K562 (cell line): ENCODE measurements at regions not wholly inside any gene's neighbourhood (a gene's known extent, or its start where the extent isn't known, plus 50 kb on each side); places are given as distances from the start of the nearest gene placed in this dataset.

Experiments
- ATAC-seq: fragments of 200-7000 bp; cut with Tn5 transposase; 3 replicates; pipeline ENCODE4 v1.9.1; 2020; ENCODE audit warnings: moderate library complexity
- BruUV-seq: library from RNA; stranded (reverse); fragments of 400-500 nt; replicated peaks from 2 replicates; lab custom pipeline; 2021; lab: Mats Ljungman, UMichigan
- CTCF ChIA-PET: fragments of 300-600 bp; formaldehyde crosslinking; extraction: SDS; loops from one replicate; lab custom pipeline; 2021; ENCODE audit warnings: low intra/inter-chr PET ratio; lab: Yijun Ruan, JAX
- POLR2A ChIA-PET: fragments of 300-600, 350-650 bp; sonication (Branson Sonifier 250); formaldehyde crosslinking; extraction: SDS; loops from one replicate; lab custom pipeline; 2021; ENCODE audit warnings: antibody characterized with exemption, inconsistent platforms; lab: Yijun Ruan, JAX
- DNase-seq, 4 experiments: peaks; one replicate each; pipeline versions ENCODE4 v3.0.0 to v3.0.0-alpha.2; 2011 to 2018; ENCODE audit warnings: low spot score in 3 of 4, mixed read lengths in 3 of 4; ENCODE audit errors: extremely low read depth in 1 of 4
- FAIRE-seq: peaks from 2 replicates; lab custom pipeline; 2011; peaks lifted over from hg19 to GRCh38; lab: Jason Lieb, UNC
- H2AFZ ChIP-seq: 2 replicates; pipeline ENCODE4 v1.6.0; 2011; ENCODE audit warnings: low read depth, low read length, control low read depth, inconsistent platforms
- H3K27ac ChIP-seq: fragments of 200-600 bp; 3 replicates; pipeline ENCODE4 v1.8.0; 2011; ENCODE audit warnings: low read depth, mild to moderate bottlenecking, control low read depth, inconsistent platforms, low read length, moderate library complexity, mixed read lengths; ENCODE audit errors: extremely low read depth
- H3K27me3 ChIP-seq, 2 experiments: fragments of 300-600 bp in 1 of 2; 2 replicates in 1 of 2; 3 replicates in 1 of 2; pipeline versions ENCODE4 v1.6.0 to v1.8.0; 2011; ENCODE audit warnings: inconsistent platforms in 2 of 2, low read length in 2 of 2, mild to moderate bottlenecking in 1 of 2, mixed read lengths in 1 of 2, moderate library complexity in 1 of 2; ENCODE audit not compliant: control insufficient read depth in 2 of 2, insufficient read depth in 2 of 2
- H3K36me3 ChIP-seq: fragments of 300-600 bp; 3 replicates; pipeline ENCODE4 v1.8.0; 2011; ENCODE audit warnings: mild to moderate bottlenecking, low read length, inconsistent platforms; ENCODE audit not compliant: control insufficient read depth, insufficient read depth
- H3K4me1 ChIP-seq, 2 experiments: fragments of 200-600 bp in 1 of 2; replicated peaks in 1 of 2; 2 replicates in 1 of 2; 3 replicates in 1 of 2; pipeline versions ENCODE4 v1.5.1 to v1.8.0; 2011; ENCODE audit warnings: inconsistent platforms in 2 of 2, low read length in 2 of 2, mild to moderate bottlenecking in 1 of 2, mixed read lengths in 1 of 2, moderate library complexity in 1 of 2; ENCODE audit not compliant: control insufficient read depth in 2 of 2, insufficient read depth in 2 of 2
- H3K4me2 ChIP-seq: 2 replicates; pipeline ENCODE4 v1.6.1; 2011; ENCODE audit warnings: low read length, control low read depth, inconsistent platforms, mixed read lengths; ENCODE audit not compliant: insufficient read depth
- H3K4me3 ChIP-seq: fragments of 200-600 bp; sonication (generic), shearing (Covaris generic); 2 replicates; pipeline ENCODE4 v1.5.1; 2016; ENCODE audit warnings: control low read depth, inconsistent platforms
- H3K79me2 ChIP-seq: fragments of 200-600 bp; 3 replicates; pipeline ENCODE4 v1.8.0; 2011; ENCODE audit warnings: low read length, inconsistent platforms; ENCODE audit not compliant: control insufficient read depth, insufficient read depth
- H3K9ac ChIP-seq, 2 experiments: 2 replicates each; pipeline versions ENCODE4 v1.6.0 to v1.6.1; 2011; ENCODE audit warnings: low read depth in 2 of 2, low read length in 2 of 2, control low read depth in 1 of 2, inconsistent platforms in 1 of 2, mild to moderate bottlenecking in 1 of 2, mixed read lengths in 1 of 2; ENCODE audit not compliant: insufficient read depth in 1 of 2
- H3K9me1 ChIP-seq: one replicate; pipeline ENCODE4 v1.6.0; 2011; ENCODE audit warnings: inconsistent platforms, mild to moderate bottlenecking, low read length, moderate library complexity; ENCODE audit not compliant: control insufficient read depth, insufficient read depth
- H3K9me3 ChIP-seq: replicated peaks from 2 replicates; pipeline ENCODE4 v1.5.1; 2011; ENCODE audit warnings: low read depth, low read length, inconsistent platforms; ENCODE audit not compliant: control insufficient read depth, insufficient read depth
- H4K20me1 ChIP-seq: replicated peaks from 2 replicates; pipeline ENCODE4 v1.6.1; 2011; ENCODE audit warnings: low read length, inconsistent platforms, mixed read lengths; ENCODE audit not compliant: control insufficient read depth, insufficient read depth
- ADNP ChIP-seq: fragments of 200-800 bp; sonication (Bioruptor generic); IDR thresholded peaks from 2 replicates; pipeline ENCODE4 v1.6.1; 2016; ENCODE audit warnings: missing genetic modification characterization, missing compliant biosample characterization
- CSDE1 ChIP-seq, 2 experiments: fragments of 450-650 bp; IDR thresholded peaks; 2 replicates each; pipeline ENCODE4 v1.6.1; 2016; ENCODE audit warnings: mild to moderate bottlenecking in 1 of 2
- DDX20 ChIP-seq: fragments of 450-650 bp; IDR thresholded peaks from 2 replicates; pipeline ENCODE4 v1.6.1; 2016; ENCODE audit warnings: missing genetic modification characterization, low read depth, mild to moderate bottlenecking, missing compliant biosample characterization, moderate library complexity
- DNMT1 ChIP-seq: fragments of 450-650 bp; IDR thresholded peaks from 2 replicates; pipeline ENCODE4 v1.6.1; 2016; ENCODE audit warnings: antibody characterized with exemption, mild to moderate bottlenecking
- HMG20A ChIP-seq: fragments of 450-650 bp; formaldehyde crosslinking; conservative IDR thresholded peaks from 2 replicates; pipeline ENCODE4 v1.4.0; 2020; ENCODE audit warnings: mild to moderate bottlenecking, mixed read lengths
- HNRNPLL ChIP-seq: fragments of 200-400 bp; formaldehyde crosslinking; IDR thresholded peaks from 2 replicates; pipeline ENCODE4 v1.6.1; 2017; ENCODE audit warnings: low read length, low read depth, mild to moderate bottlenecking; ENCODE audit not compliant: poor library complexity, severe bottlenecking
- SMAD2 ChIP-seq: fragments of 150-350 bp; IDR thresholded peaks from 2 replicates; pipeline ENCODE4 v1.6.1; 2014; ENCODE audit warnings: low read depth, mild to moderate bottlenecking, low read length
- SMARCC2 ChIP-seq: fragments of 450-650 bp; IDR thresholded peaks from 2 replicates; pipeline ENCODE4 v1.6.1; 2017; ENCODE audit warnings: antibody characterized with exemption, moderate library complexity, mild to moderate bottlenecking, low read depth
- SUPT5H ChIP-seq: fragments of 450-650 bp; IDR thresholded peaks from 2 replicates; pipeline ENCODE4 v1.6.1; 2016
- WHSC1 ChIP-seq: IDR thresholded peaks from one replicate; pipeline ENCODE4 v1.6.1; 2012; ENCODE audit warnings: low read length, control low read depth, inconsistent platforms
- ZNF274 ChIP-seq: IDR thresholded peaks from 2 replicates; pipeline ENCODE4 v1.6.1; 2011; ENCODE audit warnings: low read depth, mild to moderate bottlenecking, low read length, moderate library complexity, borderline replicate concordance
- WGBS: fragments of 100-300 bp; shearing (Covaris generic); methylation state at CpG from one replicate; pipeline ENCODE4 v1.1.6; 2016; ENCODE audit warnings: low coverage, mixed read lengths; ENCODE audit not compliant: insufficient coverage; ENCODE audit errors: missing lambda C conversion rate; 5-methylcytosine and 5-hydroxymethylcytosine counted together
- in situ Hi-C: fragments of 300-500 bp; cut with MboI; formaldehyde crosslinking; loops from 4 replicates; pipeline ENCODE4 v1.15.0; 2018; ENCODE audit warnings: inconsistent platforms, mixed read lengths
- intact Hi-C: fragments of 100-400 bp; cut with micrococcal nuclease; formaldehyde crosslinking; loops from 2 replicates; pipeline ENCODE4 v1.14.2; 2022

DNA sequence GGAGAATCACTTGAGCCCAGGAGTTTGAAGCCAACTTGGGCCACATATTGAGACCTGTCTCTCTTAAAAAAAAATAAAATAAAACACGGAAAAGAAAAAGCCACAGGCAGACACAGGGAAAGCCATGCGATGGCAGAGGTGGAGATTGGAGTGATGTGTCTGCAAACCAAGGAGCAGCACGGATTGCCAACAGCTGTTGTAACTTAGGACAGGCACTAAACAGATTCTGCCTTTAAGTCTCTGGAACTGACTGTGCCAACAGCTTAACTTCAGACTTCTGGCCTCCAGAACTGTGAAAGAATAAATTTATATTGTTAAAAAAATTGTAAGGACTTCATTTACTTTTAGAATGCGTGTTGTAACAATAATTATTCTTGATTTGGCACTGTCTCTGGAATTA lies 318.5 kb upstream of the CHD1 start:
- Histone ChIP-seq H3K9me1 (no peaks in the 10 kb centered on the region), H3K4me1 (no peaks in the 10 kb centered on the region), H3K27ac (no peak overlapping the region)
- no peak for ATAC-seq
- in situ Hi-C loops: no loop called here
- no peak for TF ChIP-seq ADNP (tag)
- TF ChIP-seq SMAD2: no peak
- no peak for TF ChIP-seq SMARCC2
- TF ChIP-seq ZNF274: no peak
- TF ChIP-seq DDX20: no peak
- TF ChIP-seq HNRNPLL: no peak
- no peak for TF ChIP-seq WHSC1
- TF ChIP-seq, all 486 proteins: peak for 0
- no peak overlapping the region for H3K4me3 ChIP-seq
- H3K9me3 ChIP-seq: no peaks in the 10 kb centered on the region
- H3K4me2 ChIP-seq: no peak overlapping the region
- H3K36me3 ChIP-seq: no peaks in the 10 kb centered on the region
- intact Hi-C loops: no loop called here
- H4K20me1 ChIP-seq: no peaks in the 10 kb centered on the region
- H2AFZ ChIP-seq: no peak overlapping the region
- no TSS peak for BruUV-seq
- ChIA-PET CTCF (no interaction called here), POLR2A (no interaction called here)
- 0% methylated on average over 4 of the region's 4 CpGs for WGBS
- H3K9ac ChIP-seq: no peak overlapping the region
- no peaks in the 10 kb centered on the region for H3K79me2 ChIP-seq
- DNase-seq (no peak), FAIRE-seq (no peak)
- no peaks in the 10 kb centered on the region for H3K27me3 ChIP-seq

DNA sequence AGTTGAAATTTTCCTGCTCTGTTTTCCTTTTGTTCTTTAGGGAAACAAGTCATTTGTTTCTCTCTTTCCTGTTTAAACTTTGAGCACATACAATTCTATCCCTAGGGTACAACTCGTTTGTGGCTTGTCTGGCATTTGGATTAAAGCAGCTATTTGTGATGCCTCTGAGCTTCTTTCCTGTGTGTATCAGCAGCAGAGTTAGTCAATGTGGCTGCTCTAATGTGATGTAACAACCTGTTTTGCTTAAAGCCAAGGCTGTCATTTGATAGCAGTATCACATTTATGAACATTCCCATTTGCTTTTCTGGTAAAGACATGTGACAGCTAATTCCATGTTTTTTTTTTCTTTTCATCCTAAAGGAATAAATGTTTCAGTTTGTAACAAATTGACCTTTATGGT lies 314.3 kb upstream of the CHD1 start:
- ChIA-PET POLR2A (no interaction called here), CTCF (no interaction called here)
- H3K27me3 ChIP-seq: no peaks in the 10 kb centered on the region
- no peaks in the 10 kb centered on the region for H3K79me2 ChIP-seq
- TF ChIP-seq CSDE1 (IDR thresholded peaks at IDR 0.05) (no peak), SUPT5H (no peak), HMG20A (CRISPR knock-in tag) (no peak), DNMT1 (no peak)
- no peak overlapping the region for H2AFZ ChIP-seq
- FAIRE-seq: no peak
- no peak overlapping the region for H3K4me2 ChIP-seq
- H3K27ac ChIP-seq: no peak overlapping the region
- no peak for ATAC-seq
- no peak overlapping the region for H3K4me3 ChIP-seq
- WGBS: 0% methylated on average over 1 of the region's 1 CpG
- intact Hi-C loops (no loop called here), in situ Hi-C loops (no loop called here)
- no peak overlapping the region for H3K9ac ChIP-seq
- no peaks in the 10 kb centered on the region for H3K9me1 ChIP-seq
- no peaks in the 10 kb centered on the region for H3K4me1 ChIP-seq
- BruUV-seq: no TSS peak
- no peak for DNase-seq
- H3K36me3 ChIP-seq: no peaks in the 10 kb centered on the region
- H3K9me3 ChIP-seq: no peaks in the 10 kb centered on the region
- no peaks in the 10 kb centered on the region for H4K20me1 ChIP-seq
